ACC112 (cell line): ENCODE measurements at regions not wholly inside any gene's neighbourhood (a gene's known extent, or its start where the extent isn't known, plus 50 kb on each side); places are given as distances from the start of the nearest gene placed in this dataset.

Experiments
- H2AFZ ChIP-seq: fragments of 200-600 bp; sonication (generic); one replicate; pipeline ENCODE4 v1.6.0; 2017; ENCODE audit warnings: antibody characterized with exemption, low read length; ENCODE audit not compliant: unreplicated experiment
- H3K27ac ChIP-seq: fragments of 200-600 bp; sonication (generic); 2 replicates; pipeline ENCODE4 v1.5.1; 2014; ENCODE audit warnings: low read depth, mild to moderate bottlenecking, antibody characterized with exemption, low read length, moderate library complexity
- H3K27me3 ChIP-seq: fragments of 200-600 bp; sonication (generic); 2 replicates; pipeline ENCODE4 v1.6.1; 2014; ENCODE audit warnings: mild to moderate bottlenecking, antibody characterized with exemption, low read length, moderate library complexity, mixed read lengths; ENCODE audit not compliant: insufficient read depth
- H3K36me3 ChIP-seq: fragments of 200-600 bp; sonication (generic); 2 replicates; pipeline ENCODE4 v1.6.1; 2016; ENCODE audit warnings: mild to moderate bottlenecking, antibody characterized with exemption, low read length, moderate library complexity, mixed read lengths; ENCODE audit not compliant: insufficient read depth
- H3K4me1 ChIP-seq: fragments of 200-600 bp; sonication (generic); one replicate; pipeline ENCODE4 v1.6.1; 2016; ENCODE audit warnings: low read length, mixed read lengths; ENCODE audit not compliant: insufficient read depth, unreplicated experiment, control insufficient read depth
- H3K4me3 ChIP-seq: fragments of 200-600 bp; sonication (generic); 2 replicates; pipeline ENCODE4 v1.5.1; 2014; ENCODE audit warnings: mild to moderate bottlenecking, low read depth, low read length
- H3K79me2 ChIP-seq: fragments of 200-600 bp; sonication (generic); one replicate; pipeline ENCODE4 v1.6.0; 2016; ENCODE audit warnings: low read length; ENCODE audit not compliant: control insufficient read depth, unreplicated experiment, insufficient read depth

- Histone ChIP-seq H2AFZ (no peak overlapping the region), H3K27me3 (peaks cover 65% of the 10 kb centered on the region), H3K36me3 (no peaks in the 10 kb centered on the region), H3K27ac (no peak overlapping the region), H3K4me1 (no peaks in the 10 kb centered on the region), H3K79me2 (no peaks in the 10 kb centered on the region), H3K4me3 (no peak overlapping the region)
Observed at GRCh38 chr15:77768107-77768506, 135.4 kb upstream of the LINGO1 start.

- H3K4me3 ChIP-seq, result no peak overlapping the region
- peaks cover 6% of the 10 kb centered on the region for H3K4me1 ChIP-seq
- no peak overlapping the region for H3K27ac ChIP-seq
- no peaks in the 10 kb centered on the region for H3K36me3 ChIP-seq
- H2AFZ ChIP-seq, result no peak overlapping the region
- H3K79me2 ChIP-seq, result no peaks in the 10 kb centered on the region
- peaks cover 62% of the 10 kb centered on the region for H3K27me3 ChIP-seq
Observed at GRCh38 chr15:77764095-77764494, 131.4 kb upstream of the LINGO1 start.

GRCh38 chr15:77762747-77763355 is 130.1 kb upstream of the LINGO1 start:
- H3K79me2 ChIP-seq, result no peaks in the 10 kb centered on the region
- H3K27ac ChIP-seq, result no peak overlapping the region
- H3K36me3 ChIP-seq, result no peaks in the 10 kb centered on the region
- H3K4me1 ChIP-seq, result peaks cover 6% of the 10 kb centered on the region
- H2AFZ ChIP-seq, result no peak overlapping the region
- peaks cover 52% of the 10 kb centered on the region for H3K27me3 ChIP-seq
- H3K4me3 ChIP-seq, result no peak overlapping the region

- Histone ChIP-seq H3K79me2 (no peaks in the 10 kb centered on the region), H3K4me1 (peaks cover 6% of the 10 kb centered on the region), H3K36me3 (no peaks in the 10 kb centered on the region), H3K4me3 (no peak overlapping the region), H3K27ac (no peak overlapping the region), H2AFZ (no peak overlapping the region), H3K27me3 (peaks cover 42% of the 10 kb centered on the region)
Observed at GRCh38 chr15:77759896-77760592, 127.3 kb upstream of the LINGO1 start.

GRCh38 chr15:77753939-77754338 is 121.2 kb upstream of the LINGO1 start:
- Histone ChIP-seq H3K4me3 (no peak overlapping the region), H3K36me3 (no peaks in the 10 kb centered on the region), H3K79me2 (no peaks in the 10 kb centered on the region), H3K27ac (no peak overlapping the region), H3K4me1 (no peaks in the 10 kb centered on the region), H2AFZ (no peak overlapping the region), H3K27me3 (peaks cover 18% of the 10 kb centered on the region)

- Histone ChIP-seq H3K27ac (no peak overlapping the region), H3K4me3 (no peak overlapping the region), H3K36me3 (no peaks in the 10 kb centered on the region), H3K4me1 (no peaks in the 10 kb centered on the region), H2AFZ (no peak overlapping the region), H3K27me3 (peaks cover 18% of the 10 kb centered on the region), H3K79me2 (no peaks in the 10 kb centered on the region)
Observed at GRCh38 chr15:77753281-77753873, 120.7 kb upstream of the LINGO1 start.

GRCh38 chr15:77749998-77750540 is 117.4 kb upstream of the LINGO1 start:
- Histone ChIP-seq H3K79me2 (no peaks in the 10 kb centered on the region), H2AFZ (no peak overlapping the region), H3K36me3 (no peaks in the 10 kb centered on the region), H3K4me3 (no peak overlapping the region), H3K4me1 (no peaks in the 10 kb centered on the region), H3K27me3 (no peaks in the 10 kb centered on the region; the same call in none of the 2 replicates), H3K27ac (no peak overlapping the region)

- no peak overlapping the region for H2AFZ ChIP-seq
- H3K4me3 ChIP-seq, result no peak overlapping the region
- H3K4me1 ChIP-seq, result no peaks in the 10 kb centered on the region
- H3K36me3 ChIP-seq, result no peaks in the 10 kb centered on the region
- H3K27me3 ChIP-seq, result peaks cover 1% of the 10 kb centered on the region
- H3K27ac ChIP-seq, result no peak overlapping the region
- H3K79me2 ChIP-seq, result no peaks in the 10 kb centered on the region
Observed at GRCh38 chr15:77749236-77749997, 116.7 kb upstream of the LINGO1 start.

- no peak overlapping the region for H3K4me3 ChIP-seq
- no peak overlapping the region for H2AFZ ChIP-seq
- peaks cover 12% of the 10 kb centered on the region for H3K27me3 ChIP-seq
- no peaks in the 10 kb centered on the region for H3K79me2 ChIP-seq
- H3K27ac ChIP-seq, result no peak overlapping the region
- no peaks in the 10 kb centered on the region for H3K36me3 ChIP-seq
- no peaks in the 10 kb centered on the region for H3K4me1 ChIP-seq
Observed at GRCh38 chr15:77748078-77749064, 115.7 kb upstream of the LINGO1 start.
